ENCODE measurements at regions not wholly inside any gene's neighbourhood (a gene's known extent, or its start where the extent isn't known, plus 50 kb on each side); places are given as distances from the start of the nearest gene placed in this dataset.

DNA sequence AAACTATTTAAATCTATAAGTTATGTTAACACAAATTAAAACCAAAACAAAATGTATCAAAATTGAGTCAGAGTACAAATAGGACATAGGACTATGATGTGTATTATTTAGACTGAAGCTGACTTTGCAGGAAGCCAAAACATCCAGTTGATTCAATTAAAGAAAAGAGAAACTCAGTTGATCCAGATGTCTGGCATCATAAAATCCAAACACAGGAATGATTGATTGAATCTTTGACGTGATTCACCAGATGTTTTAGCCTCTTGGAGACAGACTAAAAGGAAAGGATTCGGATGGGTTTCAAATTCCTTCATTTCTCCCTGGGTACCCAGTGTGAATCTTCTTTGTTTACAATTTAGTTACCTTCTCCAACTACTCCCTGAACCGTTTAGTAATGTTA is 272.9 kb downstream of the IRS1 start:
- no peak overlapping the region for H3K4me3 ChIP-seq
- FAIRE-seq (no peak), ATAC-seq (no peak), DNase-seq (ENCODE audit: low read depth in 1 of 2, low spot score in 1 of 2) (no peak)
- 57% methylated on average over 3 of the region's 3 CpGs for WGBS (ENCODE audit: missing lambda C conversion rate)
- no peak overlapping the region for H3K4me2 ChIP-seq
- no peak overlapping the region for H3K27ac ChIP-seq
- no peaks in the 10 kb centered on the region for H3K9me3 ChIP-seq
- TF ChIP-seq HOXB5 (CRISPR knock-in tag; IDR thresholded peaks at IDR 0.05) (no peak), KDM1A (IDR thresholded peaks at IDR 0.05; ENCODE audit: low read depth) (no peak), CEBPB (IDR thresholded peaks at IDR 0.05) (no peak), CHD4 (IDR thresholded peaks at IDR 0.05; ENCODE audit: borderline replicate concordance) (no peak), MAZ (IDR thresholded peaks at IDR 0.05; ENCODE audit: borderline replicate concordance, low read depth, low read length) (no peak), EHMT2 (IDR thresholded peaks at IDR 0.05; ENCODE audit: low read depth) (no peak), MYC (IDR thresholded peaks at IDR 0.05; ENCODE audit: borderline replicate concordance, low read length) (no peak), NFE2L2 (conservative IDR thresholded peaks at IDR 0.05; ENCODE audit: low read length) (no peak), HOXA7 (CRISPR knock-in tag; IDR thresholded peaks at IDR 0.05) (no peak), TFCP2L1 (CRISPR knock-in tag; IDR thresholded peaks at IDR 0.05) (no peak), RCOR1 (IDR thresholded peaks at IDR 0.05; ENCODE audit: low read depth, low read length) (no peak), NPAS2 (CRISPR knock-in tag; IDR thresholded peaks at IDR 0.05; ENCODE audit: borderline replicate concordance) (no peak), HEYL (CRISPR knock-in tag; IDR thresholded peaks at IDR 0.05) (no peak), JUN (IDR thresholded peaks at IDR 0.05) (no peak), FOXS1 (CRISPR knock-in tag; IDR thresholded peaks at IDR 0.05) (no peak)
- TF ChIP-seq, protein P1, sequence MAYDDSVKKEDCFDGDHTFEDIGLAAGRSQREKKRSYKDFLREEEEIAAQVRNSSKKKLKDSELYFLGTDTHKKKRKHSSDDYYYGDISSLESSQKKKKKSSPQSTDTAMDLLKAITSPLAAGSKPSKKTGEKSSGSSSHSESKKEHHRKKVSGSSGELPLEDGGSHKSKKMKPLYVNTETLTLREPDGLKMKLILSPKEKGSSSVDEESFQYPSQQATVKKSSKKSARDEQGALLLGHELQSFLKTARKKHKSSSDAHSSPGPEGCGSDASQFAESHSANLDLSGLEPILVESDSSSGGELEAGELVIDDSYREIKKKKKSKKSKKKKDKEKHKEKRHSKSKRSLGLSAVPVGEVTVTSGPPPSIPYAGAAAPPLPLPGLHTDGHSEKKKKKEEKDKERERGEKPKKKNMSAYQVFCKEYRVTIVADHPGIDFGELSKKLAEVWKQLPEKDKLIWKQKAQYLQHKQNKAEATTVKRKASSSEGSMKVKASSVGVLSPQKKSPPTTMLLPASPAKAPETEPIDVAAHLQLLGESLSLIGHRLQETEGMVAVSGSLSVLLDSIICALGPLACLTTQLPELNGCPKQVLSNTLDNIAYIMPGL (CRISPR knock-in tag; IDR thresholded peaks at IDR 0.05; ENCODE audit: borderline replicate concordance) = no peak
- TF ChIP-seq, protein P2, sequence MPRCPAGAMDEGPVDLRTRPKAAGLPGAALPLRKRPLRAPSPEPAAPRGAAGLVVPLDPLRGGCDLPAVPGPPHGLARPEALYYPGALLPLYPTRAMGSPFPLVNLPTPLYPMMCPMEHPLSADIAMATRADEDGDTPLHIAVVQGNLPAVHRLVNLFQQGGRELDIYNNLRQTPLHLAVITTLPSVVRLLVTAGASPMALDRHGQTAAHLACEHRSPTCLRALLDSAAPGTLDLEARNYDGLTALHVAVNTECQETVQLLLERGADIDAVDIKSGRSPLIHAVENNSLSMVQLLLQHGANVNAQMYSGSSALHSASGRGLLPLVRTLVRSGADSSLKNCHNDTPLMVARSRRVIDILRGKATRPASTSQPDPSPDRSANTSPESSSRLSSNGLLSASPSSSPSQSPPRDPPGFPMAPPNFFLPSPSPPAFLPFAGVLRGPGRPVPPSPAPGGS (IDR thresholded peaks at IDR 0.05) = no peak
- TF ChIP-seq, protein P3, sequence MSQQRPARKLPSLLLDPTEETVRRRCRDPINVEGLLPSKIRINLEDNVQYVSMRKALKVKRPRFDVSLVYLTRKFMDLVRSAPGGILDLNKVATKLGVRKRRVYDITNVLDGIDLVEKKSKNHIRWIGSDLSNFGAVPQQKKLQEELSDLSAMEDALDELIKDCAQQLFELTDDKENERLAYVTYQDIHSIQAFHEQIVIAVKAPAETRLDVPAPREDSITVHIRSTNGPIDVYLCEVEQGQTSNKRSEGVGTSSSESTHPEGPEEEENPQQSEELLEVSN (IDR thresholded peaks at IDR 0.05; ENCODE audit: borderline replicate concordance, low read depth) = no peak
- TF ChIP-seq, protein P4, sequence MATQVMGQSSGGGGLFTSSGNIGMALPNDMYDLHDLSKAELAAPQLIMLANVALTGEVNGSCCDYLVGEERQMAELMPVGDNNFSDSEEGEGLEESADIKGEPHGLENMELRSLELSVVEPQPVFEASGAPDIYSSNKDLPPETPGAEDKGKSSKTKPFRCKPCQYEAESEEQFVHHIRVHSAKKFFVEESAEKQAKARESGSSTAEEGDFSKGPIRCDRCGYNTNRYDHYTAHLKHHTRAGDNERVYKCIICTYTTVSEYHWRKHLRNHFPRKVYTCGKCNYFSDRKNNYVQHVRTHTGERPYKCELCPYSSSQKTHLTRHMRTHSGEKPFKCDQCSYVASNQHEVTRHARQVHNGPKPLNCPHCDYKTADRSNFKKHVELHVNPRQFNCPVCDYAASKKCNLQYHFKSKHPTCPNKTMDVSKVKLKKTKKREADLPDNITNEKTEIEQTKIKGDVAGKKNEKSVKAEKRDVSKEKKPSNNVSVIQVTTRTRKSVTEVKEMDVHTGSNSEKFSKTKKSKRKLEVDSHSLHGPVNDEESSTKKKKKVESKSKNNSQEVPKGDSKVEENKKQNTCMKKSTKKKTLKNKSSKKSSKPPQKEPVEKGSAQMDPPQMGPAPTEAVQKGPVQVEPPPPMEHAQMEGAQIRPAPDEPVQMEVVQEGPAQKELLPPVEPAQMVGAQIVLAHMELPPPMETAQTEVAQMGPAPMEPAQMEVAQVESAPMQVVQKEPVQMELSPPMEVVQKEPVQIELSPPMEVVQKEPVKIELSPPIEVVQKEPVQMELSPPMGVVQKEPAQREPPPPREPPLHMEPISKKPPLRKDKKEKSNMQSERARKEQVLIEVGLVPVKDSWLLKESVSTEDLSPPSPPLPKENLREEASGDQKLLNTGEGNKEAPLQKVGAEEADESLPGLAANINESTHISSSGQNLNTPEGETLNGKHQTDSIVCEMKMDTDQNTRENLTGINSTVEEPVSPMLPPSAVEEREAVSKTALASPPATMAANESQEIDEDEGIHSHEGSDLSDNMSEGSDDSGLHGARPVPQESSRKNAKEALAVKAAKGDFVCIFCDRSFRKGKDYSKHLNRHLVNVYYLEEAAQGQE (IDR thresholded peaks at IDR 0.05) = no peak
- CTCF ChIA-PET = no interaction called here
- peaks cover 5% of the 10 kb centered on the region; the same call in 2 of the 3 replicates for H3K4me1 ChIP-seq
- POLR2A ChIA-PET = no interaction called here

DNA sequence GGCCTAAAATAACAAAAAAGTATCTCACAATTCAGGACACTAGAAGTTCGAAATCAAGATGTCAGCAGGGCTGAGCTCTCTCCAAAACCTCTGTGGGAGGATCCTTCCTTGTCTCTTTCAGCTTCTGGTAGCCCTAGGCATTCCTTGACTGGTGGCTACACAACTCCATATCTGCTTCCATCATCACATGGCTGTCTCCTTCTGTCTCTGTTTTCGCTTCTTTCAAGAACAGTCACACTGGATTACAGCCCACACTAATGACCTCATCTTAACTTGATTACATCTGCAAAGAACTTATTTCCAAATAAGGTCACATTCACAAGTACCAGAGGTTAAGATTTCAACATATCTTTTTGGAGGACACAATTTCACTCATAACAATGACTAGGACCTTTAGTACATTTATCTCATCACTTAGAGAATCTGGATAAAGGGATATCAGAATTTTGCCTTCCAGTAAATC is 275.2 kb downstream of the IRS1 start:
- no peak for FAIRE-seq
- WGBS (ENCODE audit: missing lambda C conversion rate) = 69% methylated on average over 2 of the region's 2 CpGs
- ChIA-PET POLR2A (no interaction called here), CTCF (interaction anchor here (1.1 kb wide), 1 partner anchor 11 kb away, joined by 3 read pairs; no protein-coding TSS in a partner anchor)
- peaks cover 5% of the 10 kb centered on the region; the same call in 2 of the 3 replicates for H3K4me1 ChIP-seq
- no peak overlapping the region for H3K4me2 ChIP-seq
- H3K9me3 ChIP-seq = peaks cover 10% of the 10 kb centered on the region; the same call in 1 of the 3 replicates
- H3K4me3 ChIP-seq = no peak overlapping the region
- peak in 1 of 2 experiments; percentile 62; a peak in 2 of 6 replicates for ATAC-seq
- peak overlapping the region; percentile 37 to 44; a peak in 3 of 6 replicates for H3K27ac ChIP-seq
- no peak for TF ChIP-seq RARB (CRISPR knock-in tag; IDR thresholded peaks at IDR 0.05)
- no peak for TF ChIP-seq FOSL2 (IDR thresholded peaks at IDR 0.05)
- TF ChIP-seq FOSL2 (CRISPR knock-in tag; IDR thresholded peaks at IDR 0.05) = peak; percentile 20; the same call in 1 of the 2 replicates
- DNase-seq (ENCODE audit: low read depth in 1 of 2, low spot score in 1 of 2) = peak in 1 of 2 experiments; percentile 62

Measured in A549 (cell line).